ENCODE measurements at regions not wholly inside any gene's neighbourhood (a gene's known extent, or its start where the extent isn't known, plus 50 kb on each side); places are given as distances from the start of the nearest gene placed in this dataset.
"Not testable (repeated sequence)": the region's sequence is repeated elsewhere in the genome, so short reads cannot be mapped to it uniquely, and the experiment has no call there.

GRCh38 chr6:115495184-115495583, 565.5 kb downstream of the FRK start:
- no peak overlapping the region for H3K27ac Mint-ChIP-seq
- TF ChIP-seq EZH2 (IDR thresholded peaks at IDR 0.05), result no peak
- TF ChIP-seq CTCF (IDR thresholded peaks at IDR 0.05), result no peak
- Histone ChIP-seq H3K36me3 (no peaks in the 10 kb centered on the region), H4K20me1 (ENCODE audit: low read depth) (no peaks in the 10 kb centered on the region), H3K9ac (no peak overlapping the region), H3K9me3 (ENCODE audit: low read depth) (no peaks in the 10 kb centered on the region), H3K4me1 (no peaks in the 10 kb centered on the region), H3K79me2 (ENCODE audit: low read depth) (no peaks in the 10 kb centered on the region), H2AFZ (replicated peaks) (no peak overlapping the region), H3F3A (ENCODE audit: low read depth) (no peaks in the 10 kb centered on the region), H3K27ac (no peak overlapping the region), H3K4me3 (no peak overlapping the region), H3K27me3 (no peaks in the 10 kb centered on the region), H3K4me2 (no peak overlapping the region)
- peaks cover 3% of the 10 kb centered on the region for H3K4me1 Mint-ChIP-seq
- H3K4me3 Mint-ChIP-seq, result no peak overlapping the region
- DNase-seq (ENCODE audit: low spot score), result no peak
- peaks cover 9% of the 10 kb centered on the region for H3K36me3 Mint-ChIP-seq
- no peaks in the 10 kb centered on the region for H3K27me3 Mint-ChIP-seq (ENCODE audit: insufficient read depth, low read depth)
- H3K9me3 Mint-ChIP-seq, result peaks cover 28% of the 10 kb centered on the region

- Mint-ChIP-seq H3K9me3 (peaks cover 3% of the 10 kb centered on the region), H3K27me3 (ENCODE audit: insufficient read depth, low read depth) (no peaks in the 10 kb centered on the region), H3K36me3 (no peaks in the 10 kb centered on the region), H3K4me1 (no peaks in the 10 kb centered on the region), H3K4me3 (no peak overlapping the region), H3K27ac (no peak overlapping the region)
- Histone ChIP-seq H4K20me1 (ENCODE audit: low read depth) (no peaks in the 10 kb centered on the region), H3K27me3 (no peaks in the 10 kb centered on the region), H3K27ac (no peak overlapping the region), H3K4me3 (no peak overlapping the region), H3K4me2 (no peak overlapping the region), H3F3A (ENCODE audit: low read depth) (no peaks in the 10 kb centered on the region), H3K79me2 (ENCODE audit: low read depth) (no peaks in the 10 kb centered on the region), H3K9me3 (ENCODE audit: low read depth) (no peaks in the 10 kb centered on the region), H2AFZ (replicated peaks) (no peak overlapping the region), H3K36me3 (no peaks in the 10 kb centered on the region), H3K9ac (no peak overlapping the region), H3K4me1 (no peaks in the 10 kb centered on the region)
- TF ChIP-seq EZH2 (IDR thresholded peaks at IDR 0.05) (no peak), CTCF (IDR thresholded peaks at IDR 0.05) (no peak)
- no peak for DNase-seq (ENCODE audit: low spot score)
These were observed 573.4 kb downstream of the FRK start for GRCh38 chr6:115487331-115487730.

GRCh38 chr6:115485400-115485799, 575.3 kb downstream of the FRK start:
- Histone ChIP-seq H3F3A (ENCODE audit: low read depth) (no peaks in the 10 kb centered on the region), H2AFZ (replicated peaks) (no peak overlapping the region), H3K79me2 (ENCODE audit: low read depth) (no peaks in the 10 kb centered on the region), H3K9me3 (ENCODE audit: low read depth) (no peaks in the 10 kb centered on the region), H3K4me3 (no peak overlapping the region), H3K9ac (no peak overlapping the region), H3K27ac (no peak overlapping the region), H3K4me2 (no peak overlapping the region), H3K27me3 (no peaks in the 10 kb centered on the region), H3K4me1 (no peaks in the 10 kb centered on the region), H4K20me1 (ENCODE audit: low read depth) (no peaks in the 10 kb centered on the region), H3K36me3 (no peaks in the 10 kb centered on the region)
- no peaks in the 10 kb centered on the region for H3K4me1 Mint-ChIP-seq
- H3K4me3 Mint-ChIP-seq, result no peak overlapping the region
- DNase-seq (ENCODE audit: low spot score), result no peak
- TF ChIP-seq EZH2phosphoT487 (IDR thresholded peaks at IDR 0.05) (no peak), EZH2 (IDR thresholded peaks at IDR 0.05) (no peak), CTCF (IDR thresholded peaks at IDR 0.05) (no peak)
- no peaks in the 10 kb centered on the region for H3K27me3 Mint-ChIP-seq (ENCODE audit: insufficient read depth, low read depth)
- H3K27ac Mint-ChIP-seq, result no peak overlapping the region
- no peaks in the 10 kb centered on the region for H3K36me3 Mint-ChIP-seq
- H3K9me3 Mint-ChIP-seq, result no peaks in the 10 kb centered on the region

- not testable (repeated sequence) for H2AFZ ChIP-seq (replicated peaks); H3K79me2 ChIP-seq (ENCODE audit: low read depth); H3K36me3 Mint-ChIP-seq; H3K4me3 Mint-ChIP-seq; H3K9me3 Mint-ChIP-seq; H4K20me1 ChIP-seq (ENCODE audit: low read depth); H3K36me3 ChIP-seq; H3K9ac ChIP-seq; H3K4me1 Mint-ChIP-seq; H3K4me1 ChIP-seq; H3F3A ChIP-seq (ENCODE audit: low read depth); H3K4me3 ChIP-seq; H3K27ac ChIP-seq; H3K9me3 ChIP-seq (ENCODE audit: low read depth); H3K4me2 ChIP-seq; DNase-seq (ENCODE audit: low spot score); H3K27ac Mint-ChIP-seq; H3K27me3 ChIP-seq; H3K27me3 Mint-ChIP-seq (ENCODE audit: insufficient read depth, low read depth)
These were observed 580.1 kb downstream of the FRK start for GRCh38 chr6:115480543-115480942.

Data from neural progenitor cell (in vitro differentiated cells).